Left lobe of liver (tissue), 2 donors: ENCODE measurements at regions not wholly inside any gene's neighbourhood (a gene's known extent, or its start where the extent isn't known, plus 50 kb on each side); places are given as distances from the start of the nearest gene placed in this dataset.

Source experiments
- ATAC-seq: fragments of 200-7000 bp; cut with Tn5 transposase; one replicate; pipeline ENCODE4 v1.9.1; 2020; ENCODE audit warnings: mild to moderate bottlenecking, moderate library complexity
- DNase-seq: peaks from one replicate; pipeline ENCODE4 v3.0.0-alpha.2; 2020; ENCODE audit warnings: low spot score
- donor health status: DM: no; HTN: no; CAD: no; lungs with moderate emphysema.
- donor health status: DM: no; HTN: yes; CAD: no.

- ATAC-seq (peak; percentile 89), DNase-seq (peak; percentile 49)
Observed at GRCh38 chr10:107814865-107815487, 650.5 kb upstream of the SORCS1 start.

GRCh38 chr10:107813451-107814162, 649.1 kb upstream of the SORCS1 start:
- no peak for DNase-seq
- ATAC-seq = no peak

GRCh38 chr10:107809889-107810288, 645.4 kb upstream of the SORCS1 start:
- ATAC-seq (no peak), DNase-seq (no peak)

- DNase-seq (no peak), ATAC-seq (no peak)
Observed at GRCh38 chr10:107807836-107808235, 643.3 kb upstream of the SORCS1 start.

GRCh38 chr10:107806026-107806425, 641.5 kb upstream of the SORCS1 start:
- ATAC-seq = no peak
- no peak for DNase-seq

GRCh38 chr10:107803546-107803945, 639.0 kb upstream of the SORCS1 start:
- no peak for ATAC-seq
- DNase-seq = no peak

- DNase-seq = no peak
- no peak for ATAC-seq
Observed at GRCh38 chr10:107800061-107800460, 635.6 kb upstream of the SORCS1 start.

- ATAC-seq = no peak
Observed at GRCh38 chr10:107790271-107790670, 625.8 kb upstream of the SORCS1 start.

GRCh38 chr10:107771066-107771465, 606.6 kb upstream of the SORCS1 start:
- DNase-seq = no peak
- no peak for ATAC-seq

More at GRCh38 chr10:107790271-107790670, 625.8 kb upstream of the SORCS1 start:
- no peak for DNase-seq

- DNase-seq (no peak), ATAC-seq (no peak)
Observed at GRCh38 chr10:107767185-107767584, 602.7 kb upstream of the SORCS1 start.

- DNase-seq (no peak), ATAC-seq (no peak)
Observed at GRCh38 chr10:107754814-107755213, 590.3 kb upstream of the SORCS1 start.

GRCh38 chr10:107749235-107749634, 584.7 kb upstream of the SORCS1 start:
- ATAC-seq (no peak), DNase-seq (no peak)

GRCh38 chr10:107747851-107748250, 583.3 kb upstream of the SORCS1 start:
- DNase-seq = no peak
- no peak for ATAC-seq

GRCh38 chr10:107741971-107742370, 577.5 kb upstream of the SORCS1 start:
- DNase-seq = no peak
- no peak for ATAC-seq

GRCh38 chr10:107740962-107741690, 576.6 kb upstream of the SORCS1 start:
- DNase-seq (no peak), ATAC-seq (no peak)

GRCh38 chr10:107739951-107740350, 575.4 kb upstream of the SORCS1 start:
- ATAC-seq (no peak), DNase-seq (no peak)

- ATAC-seq (no peak), DNase-seq (no peak)
Observed at GRCh38 chr10:107733328-107734130, 569.0 kb upstream of the SORCS1 start.

- ATAC-seq = no peak
- DNase-seq = no peak
Observed at GRCh38 chr10:107732045-107732444, 567.5 kb upstream of the SORCS1 start.

GRCh38 chr10:107728807-107729206, 564.3 kb upstream of the SORCS1 start:
- no peak for DNase-seq
- ATAC-seq = no peak

- DNase-seq = no peak
- no peak for ATAC-seq
Observed at GRCh38 chr10:107727767-107728317, 563.3 kb upstream of the SORCS1 start.

- ATAC-seq (no peak), DNase-seq (no peak)
Observed at GRCh38 chr10:107718864-107719263, 554.4 kb upstream of the SORCS1 start.
